ENCODE measurements at regions not wholly inside any gene's neighbourhood (a gene's known extent, or its start where the extent isn't known, plus 50 kb on each side); places are given as distances from the start of the nearest gene placed in this dataset.
A peak's percentile ranks its signal among the peaks of the same experiment; 100 is the strongest.

DNA sequence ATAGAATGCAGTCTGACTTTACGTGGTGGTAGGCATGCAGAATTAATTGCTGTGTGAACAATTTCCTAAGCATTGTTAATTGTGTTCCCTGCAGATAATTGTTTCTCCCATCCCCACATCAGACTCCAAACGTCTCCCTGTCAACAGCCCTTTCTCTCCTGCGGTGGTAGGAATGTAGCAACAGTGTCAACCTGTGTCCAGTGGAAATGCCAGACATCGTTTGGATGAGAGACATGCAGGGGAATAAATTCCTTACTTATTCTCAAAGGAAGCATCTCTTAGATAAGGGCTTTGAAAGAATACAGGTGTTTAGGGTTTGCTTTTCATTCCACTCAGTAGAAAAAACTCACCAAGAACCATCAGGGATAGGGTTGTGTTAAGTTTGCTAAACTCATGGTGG is 245.3 kb upstream of the WWC1 start:
- DNase-seq = no peak

DNA sequence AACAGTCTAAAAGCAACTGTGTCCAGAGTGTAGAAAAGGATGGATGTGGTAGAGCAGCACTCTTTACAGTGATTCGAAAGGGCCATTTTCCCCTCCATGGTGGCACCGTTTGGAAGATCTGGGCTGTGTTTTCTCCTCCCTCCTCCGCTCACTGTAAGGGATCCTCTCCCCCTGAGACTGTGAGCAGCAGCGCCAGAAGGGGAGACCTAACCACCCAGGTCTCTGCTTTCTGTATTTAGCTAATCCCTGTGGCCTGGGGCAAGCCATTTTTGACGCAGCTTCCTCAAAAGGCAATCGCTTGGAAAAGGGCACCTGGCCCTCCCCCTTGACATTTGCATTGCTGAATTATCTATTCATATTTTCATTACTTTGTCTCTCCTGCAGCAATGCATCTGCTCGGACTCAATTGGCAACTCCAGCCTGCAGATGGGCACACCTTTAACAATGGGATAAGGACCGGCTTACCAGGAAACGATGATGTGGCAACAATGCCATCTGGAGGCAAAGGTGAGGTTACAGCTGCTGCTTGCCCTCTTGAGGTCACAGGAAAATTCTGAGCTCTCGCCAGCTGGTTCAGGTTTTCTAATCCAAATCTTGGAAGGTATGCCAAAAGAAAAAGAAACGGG is 244.3 kb upstream of the WWC1 start:
- peak; percentile 92 to 97 for DNase-seq

DNA sequence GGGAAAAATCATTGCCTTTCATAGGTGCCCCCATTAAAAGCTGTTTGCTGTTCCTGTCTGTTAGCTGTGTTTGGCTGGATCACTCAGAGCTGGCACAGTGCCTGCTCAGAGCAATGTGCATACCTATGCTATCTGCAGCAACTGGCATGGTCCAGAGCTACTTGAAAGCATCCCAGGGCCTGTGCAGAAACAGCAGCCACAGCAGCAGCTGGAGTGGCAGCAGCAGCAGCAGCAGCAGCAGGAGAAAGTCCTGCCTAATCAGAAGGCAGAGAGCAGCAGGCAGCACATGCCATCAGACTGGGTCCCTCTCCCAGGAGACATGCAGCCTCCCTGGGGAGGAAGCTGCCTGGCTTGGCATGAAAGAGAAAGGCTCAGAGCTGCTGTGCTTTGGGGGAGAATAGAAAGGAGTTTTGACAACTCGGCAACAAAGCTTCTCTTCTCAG is 243.8 kb upstream of the WWC1 start:
- DNase-seq = no peak

DNA sequence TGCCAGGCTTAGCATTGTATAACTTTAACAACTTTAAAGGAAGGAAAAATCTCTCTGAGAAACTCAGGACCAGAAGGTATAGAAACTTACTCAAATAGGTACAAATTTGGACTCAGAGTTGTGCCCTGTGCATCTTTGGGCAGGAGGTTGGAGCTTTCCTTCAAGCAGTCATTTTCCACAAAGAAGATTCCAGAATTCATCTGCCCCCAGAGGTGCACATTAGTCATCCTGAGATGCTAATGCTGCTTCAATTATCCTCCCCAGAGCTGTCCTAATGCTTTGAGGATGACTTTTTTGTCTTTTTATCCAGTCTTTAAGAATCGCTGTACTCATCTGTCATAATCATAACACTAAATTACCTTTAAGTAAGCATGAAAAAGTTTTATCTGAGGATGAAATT is 243.0 kb upstream of the WWC1 start:
- no peak for DNase-seq

DNA sequence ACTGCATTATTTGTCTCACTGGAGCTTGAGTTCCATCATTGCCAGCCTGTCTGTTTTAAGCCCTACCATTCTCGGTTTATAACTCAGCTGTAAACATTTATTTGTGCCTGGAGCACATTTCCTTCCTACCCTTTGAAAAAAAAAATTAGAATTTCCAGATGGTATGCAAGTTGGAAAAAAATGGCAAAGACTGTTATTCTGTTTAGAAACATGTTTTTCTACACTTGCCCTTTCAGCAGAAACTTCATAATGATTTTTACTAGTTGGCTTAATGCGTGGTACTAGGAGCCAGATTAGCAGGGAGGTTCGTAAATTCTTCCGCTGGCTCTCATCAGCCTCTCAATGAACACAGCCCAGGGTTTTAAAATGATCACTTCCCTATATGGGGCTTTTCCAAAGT is 238.8 kb upstream of the WWC1 start:
- no peak for DNase-seq

DNA sequence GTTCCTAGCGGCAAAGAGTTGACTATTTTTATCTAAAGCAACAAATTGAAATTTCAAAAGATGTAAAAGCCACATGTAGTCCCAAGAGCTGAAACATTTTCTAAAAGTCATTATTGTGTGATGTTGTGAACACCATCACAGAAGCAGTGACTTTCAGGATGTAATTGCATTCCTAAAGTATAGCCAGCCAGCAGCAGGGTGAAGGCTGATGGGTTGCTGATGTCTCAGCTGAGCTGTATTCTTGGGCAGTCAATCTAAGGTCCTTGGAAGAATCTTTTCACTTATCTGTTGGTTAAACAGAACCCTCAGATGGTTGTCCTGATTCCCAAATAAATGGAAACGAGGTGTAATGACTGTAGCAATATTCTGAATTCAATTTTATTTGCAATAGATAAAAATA is 237.4 kb upstream of the WWC1 start:
- DNase-seq = no peak

DNA sequence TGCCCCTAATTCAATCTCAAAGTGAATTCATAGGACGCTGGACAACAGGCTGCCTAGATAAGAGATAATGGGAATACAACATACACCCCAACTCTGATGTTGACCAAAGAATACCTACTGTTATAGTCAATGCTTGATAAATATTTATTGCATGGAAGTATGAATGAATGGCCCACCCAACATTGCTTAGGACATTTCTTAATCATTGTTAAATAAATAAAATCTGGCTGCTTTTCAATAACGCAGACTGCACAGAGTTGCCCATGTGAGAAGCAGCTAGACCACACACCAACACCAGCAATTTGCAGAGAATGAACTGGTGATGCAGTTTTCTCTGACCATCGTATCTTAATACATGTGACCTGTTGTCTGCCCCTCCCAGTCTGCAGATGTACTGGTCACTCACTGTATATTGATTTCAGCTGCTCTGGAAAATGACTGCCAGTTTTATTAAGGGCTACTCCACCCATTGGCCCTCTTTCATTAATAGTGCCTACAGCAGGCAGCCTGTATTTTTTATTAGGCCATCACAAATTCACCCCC is 236.2 kb upstream of the WWC1 start:
- DNase-seq = no peak

DNA sequence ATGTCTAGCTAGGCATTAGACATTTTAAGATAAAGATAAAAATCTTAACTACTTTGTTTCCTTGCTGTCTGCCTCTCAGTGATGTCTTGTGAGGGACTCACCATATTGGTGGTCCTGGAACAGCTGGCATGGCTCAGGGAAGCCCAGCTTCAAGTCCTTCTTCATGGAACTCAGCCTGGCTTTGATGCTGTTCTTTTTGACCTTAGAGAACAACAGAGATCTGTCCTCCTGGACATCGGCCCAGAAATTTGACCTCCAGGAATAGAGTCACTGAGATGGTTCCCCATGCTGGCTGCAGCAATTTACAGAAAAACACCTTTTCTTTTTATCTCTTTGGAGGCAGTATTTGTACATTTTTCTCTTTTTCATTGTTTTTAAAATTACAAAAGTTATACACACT is 235.5 kb upstream of the WWC1 start:
- no peak for DNase-seq

DNA sequence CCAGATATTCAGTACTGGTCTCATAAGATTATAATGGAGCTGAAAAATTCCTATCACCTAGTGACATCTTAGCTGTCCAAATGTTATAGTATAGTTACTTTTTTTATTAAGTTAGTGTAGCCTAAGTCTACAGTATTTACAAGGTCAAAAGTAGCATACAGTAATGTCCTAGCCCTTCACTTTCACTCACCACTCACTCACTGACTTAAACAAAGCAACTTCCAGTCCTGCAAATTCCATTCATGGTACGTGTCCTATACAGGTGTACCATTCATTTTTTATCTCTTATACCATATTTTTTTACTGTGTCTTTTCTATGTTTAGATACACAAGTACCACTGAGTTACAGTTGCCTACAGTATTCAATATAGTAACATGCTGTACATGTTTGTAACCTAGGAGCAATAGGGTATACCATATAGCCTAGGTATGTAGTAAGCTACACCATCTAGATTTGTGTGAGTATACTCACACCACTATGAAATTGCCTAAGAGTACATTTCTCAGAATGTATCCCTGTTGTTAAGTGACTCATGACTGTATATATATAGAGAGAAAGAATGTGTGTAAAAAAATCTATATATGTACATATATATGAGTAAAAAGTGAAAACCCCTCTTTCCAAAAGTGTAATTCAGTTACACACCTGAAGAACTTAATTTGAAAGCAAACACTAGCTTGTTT is 234.8 kb upstream of the WWC1 start:
- DNase-seq = no peak

DNA sequence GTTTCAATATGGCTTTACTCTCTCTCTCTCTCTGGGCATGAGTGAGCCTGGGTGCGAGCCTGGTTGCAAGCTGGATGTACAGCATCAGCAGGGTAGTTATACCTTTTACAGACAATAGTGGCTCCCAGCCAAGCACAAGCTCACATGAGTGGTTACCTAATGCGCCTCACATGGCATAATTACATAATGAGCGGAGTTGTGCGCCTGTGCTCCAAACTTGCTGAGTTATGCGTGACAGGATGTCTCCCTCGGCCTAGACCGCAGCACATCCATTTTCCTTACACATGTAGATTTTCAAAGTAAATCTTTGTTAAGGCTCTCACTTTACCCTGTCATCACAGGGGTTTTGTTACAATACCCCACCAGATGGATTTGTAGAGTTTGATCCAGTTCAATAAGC is 233.5 kb upstream of the WWC1 start:
- DNase-seq = no peak

DNA sequence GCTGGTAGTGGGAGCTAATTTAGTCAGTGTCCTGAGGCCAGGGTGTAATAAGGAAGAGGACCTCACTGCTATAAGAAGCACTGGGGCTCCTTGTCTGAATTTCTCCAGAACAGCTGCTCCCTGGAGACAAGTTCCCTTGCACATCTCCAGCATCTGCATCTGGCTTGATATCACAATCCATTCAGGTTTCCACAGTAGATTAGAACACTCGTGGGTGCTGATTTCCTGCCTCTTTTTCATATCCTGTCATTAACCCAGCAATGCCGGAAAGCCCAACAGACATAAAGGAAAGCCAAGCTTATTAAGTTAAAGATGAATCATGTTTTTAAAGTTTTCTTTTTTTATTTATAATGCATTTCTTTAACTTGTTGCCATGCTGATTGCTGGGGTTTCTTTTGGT is 232.3 kb upstream of the WWC1 start:
- no peak for DNase-seq

DNA sequence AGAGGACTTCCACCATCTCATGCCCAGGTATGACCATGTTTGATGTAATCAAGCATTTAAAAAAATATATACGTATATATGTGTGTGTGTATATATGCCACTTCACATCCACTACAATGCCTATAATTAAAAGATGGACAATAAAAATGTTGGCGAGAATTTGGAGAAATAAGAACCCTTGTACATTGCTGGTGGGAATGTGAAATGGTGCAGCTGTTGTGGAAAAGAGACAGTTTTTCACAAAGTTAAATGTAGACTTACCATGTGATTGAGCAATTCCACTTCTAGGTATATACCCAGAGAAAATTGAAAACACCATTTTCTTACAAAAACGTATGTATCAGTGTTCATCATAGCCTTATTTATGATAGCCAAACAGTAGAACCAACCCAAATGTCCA is 229.2 kb upstream of the WWC1 start:
- no peak for DNase-seq

DNA sequence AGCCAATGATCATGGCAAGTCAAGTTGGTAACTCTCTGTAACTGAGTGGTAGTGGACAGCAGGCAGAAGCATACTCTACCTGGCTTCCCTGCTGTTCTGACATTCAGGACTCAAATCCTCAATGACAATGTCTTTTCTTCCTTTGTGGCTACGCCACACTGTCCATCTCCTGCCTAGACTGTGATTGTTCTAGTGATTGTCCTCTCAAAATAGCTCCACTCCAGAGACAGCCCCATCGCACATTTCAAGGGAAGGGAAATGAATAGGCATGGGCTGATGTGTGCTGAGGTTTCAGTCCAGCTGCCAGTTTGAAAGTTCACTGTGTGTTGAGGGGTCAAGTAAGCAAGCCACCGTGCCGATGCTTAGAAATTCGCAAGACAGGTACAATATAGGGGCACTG is 227.0 kb upstream of the WWC1 start:
- DNase-seq = no peak

DNA sequence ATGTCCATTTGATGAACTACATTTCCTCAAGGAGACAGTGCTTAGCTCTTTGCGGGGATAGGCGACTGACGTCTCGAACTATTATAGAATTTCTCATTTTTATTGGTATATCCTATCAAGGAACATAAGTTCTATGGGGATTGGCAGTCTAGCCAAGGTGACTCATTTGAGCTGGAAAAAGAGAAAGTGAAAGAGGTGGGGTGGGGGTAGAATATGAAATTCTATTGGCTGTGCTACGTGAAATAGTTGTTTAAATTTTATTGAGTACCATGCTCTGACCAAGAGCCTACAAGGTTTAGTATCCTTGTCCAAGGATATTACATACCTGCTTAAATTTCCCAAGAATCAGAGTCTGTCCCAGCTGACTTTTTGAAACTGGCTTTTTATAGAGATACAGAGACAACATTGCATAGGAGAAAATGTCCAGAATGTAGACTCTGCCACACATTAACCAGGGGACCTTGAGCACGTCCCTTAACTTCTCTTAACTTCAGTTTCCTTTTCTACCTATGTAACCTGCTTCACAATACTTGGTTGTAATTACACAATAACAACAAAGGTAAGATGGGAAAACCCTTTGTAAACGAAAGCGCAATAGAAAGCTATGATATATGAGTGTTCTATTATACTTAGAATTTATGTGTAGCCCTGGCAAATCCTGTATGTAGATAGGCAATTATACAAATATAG is 226.4 kb upstream of the WWC1 start:
- DNase-seq = no peak

DNA sequence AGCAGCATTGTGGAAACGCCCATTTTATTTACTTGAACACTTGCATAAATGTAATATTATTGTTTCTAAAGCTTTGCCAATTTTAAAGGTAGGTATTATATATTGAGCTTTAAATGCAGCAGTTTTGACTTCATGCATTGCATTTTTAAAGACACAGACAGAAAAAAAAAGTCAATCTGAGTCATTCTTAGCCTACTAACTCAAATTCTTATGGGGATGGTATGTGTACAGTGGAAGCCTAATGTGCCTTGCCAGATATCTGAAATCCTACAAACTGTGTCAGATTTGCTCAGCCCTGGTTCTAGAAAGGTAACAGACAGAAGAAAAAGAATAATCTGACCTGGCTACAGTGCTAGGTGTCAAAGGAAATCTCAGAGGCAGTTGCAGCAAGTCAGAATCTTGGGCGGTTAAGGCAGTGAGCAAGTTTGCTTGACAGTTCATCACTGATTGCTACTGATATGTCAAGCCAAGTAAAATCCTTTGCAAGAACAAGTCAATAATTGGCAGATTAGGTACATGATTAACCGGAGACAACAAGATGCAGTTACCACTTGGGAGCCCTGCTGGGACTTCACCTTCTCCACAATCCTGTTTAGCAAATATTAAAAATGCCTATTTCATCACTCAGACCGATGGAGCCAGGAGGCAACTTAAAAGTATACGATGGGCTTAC is 224.8 kb upstream of the WWC1 start:
- no peak for DNase-seq

DNA sequence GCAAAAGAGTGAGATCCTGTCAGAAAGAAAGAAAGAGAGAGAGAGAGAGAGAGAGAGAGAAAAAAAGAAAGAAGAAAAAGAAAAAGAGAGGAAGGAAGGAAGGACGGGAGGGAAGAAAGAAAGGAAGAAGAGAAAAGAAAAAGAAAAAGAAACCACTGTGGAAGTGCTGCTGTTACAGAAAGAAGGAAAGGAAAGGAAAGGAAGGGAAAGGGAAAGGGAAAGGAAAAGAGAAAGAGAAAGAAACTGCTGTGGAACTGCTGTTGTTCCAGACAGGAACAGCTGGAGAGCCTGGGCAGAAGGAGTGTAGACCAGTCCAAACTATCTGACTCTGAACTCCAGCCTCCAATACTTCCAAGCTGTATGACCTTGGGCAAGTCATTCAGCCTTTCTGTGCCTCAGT is 220.7 kb upstream of the WWC1 start:
- no peak for DNase-seq

DNA sequence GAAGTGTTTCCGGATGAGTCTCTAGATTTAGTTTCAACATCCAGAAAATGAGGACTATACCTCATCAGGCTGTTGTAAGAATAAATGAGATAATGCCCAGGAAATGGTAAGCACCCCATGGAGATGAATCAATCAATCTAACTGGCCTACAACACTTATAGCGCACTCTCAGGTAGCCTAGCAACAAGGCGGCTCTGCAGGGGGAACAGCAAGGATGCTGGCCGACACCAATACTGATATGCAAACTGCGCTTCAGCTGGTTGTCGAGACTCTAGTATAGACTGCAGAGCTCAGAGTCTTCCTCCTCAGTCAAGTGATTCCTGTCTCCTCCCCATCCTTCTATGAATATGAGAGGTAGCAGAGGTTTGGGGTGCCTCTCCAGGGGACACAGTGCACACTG is 218.8 kb upstream of the WWC1 start:
- no peak for DNase-seq

DNA sequence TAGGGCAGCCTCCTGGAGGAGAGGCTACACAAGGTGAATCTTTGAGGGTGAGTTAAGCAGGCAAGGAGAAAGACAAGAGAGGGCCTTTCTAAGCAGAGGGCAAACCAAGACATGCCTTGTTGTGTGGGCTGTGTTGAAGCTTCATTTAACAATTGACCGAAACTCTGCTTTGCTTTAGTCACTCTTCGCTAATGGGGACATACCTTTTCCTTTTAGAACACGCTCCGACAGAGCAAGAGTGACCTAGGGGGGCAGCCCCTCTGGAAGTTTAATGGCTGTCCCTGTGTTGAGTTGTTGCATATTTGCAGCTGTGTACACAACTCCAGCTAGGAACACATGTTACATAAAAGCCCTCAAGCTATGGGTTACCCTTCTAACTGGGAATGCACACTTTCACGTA is 218.1 kb upstream of the WWC1 start:
- no peak for DNase-seq

DNA sequence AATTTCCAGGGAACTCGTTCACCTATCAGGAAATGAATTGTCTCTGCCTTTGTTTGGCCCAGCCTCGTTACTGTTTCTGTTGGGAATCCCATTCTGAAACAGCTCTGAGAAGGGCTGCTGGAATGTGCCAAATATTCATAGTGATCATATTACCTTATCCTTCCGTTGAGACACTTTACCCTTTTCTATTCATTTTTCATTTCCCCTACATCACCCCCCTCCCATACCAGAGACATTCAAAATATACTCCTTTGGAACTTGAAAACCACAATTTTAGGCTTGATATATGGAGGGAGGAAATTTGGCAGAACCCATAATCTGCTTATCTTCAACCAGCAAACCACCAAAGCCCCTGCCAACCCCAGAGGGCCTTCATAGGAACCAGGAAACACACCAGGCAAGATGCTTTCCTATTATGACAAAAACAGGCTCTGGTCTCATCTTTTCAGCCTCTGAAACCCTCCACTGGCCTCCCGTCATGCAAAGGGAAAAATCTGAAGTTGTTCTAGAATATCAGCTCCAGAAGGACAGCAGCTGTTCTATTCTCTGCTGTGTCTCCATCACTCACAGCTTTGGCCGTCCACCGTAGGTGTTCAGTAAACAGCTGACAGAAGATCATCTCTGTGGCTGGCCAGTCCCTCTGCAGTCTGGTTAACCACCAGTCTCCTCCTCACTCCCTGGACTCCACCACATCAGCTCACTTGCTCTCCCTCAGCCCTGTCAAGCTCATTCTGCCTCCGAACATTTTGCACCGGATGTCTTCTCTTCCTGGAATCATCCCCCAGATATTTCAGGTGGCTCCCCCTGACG is 217.2 kb upstream of the WWC1 start:
- DNase-seq = no peak

DNA sequence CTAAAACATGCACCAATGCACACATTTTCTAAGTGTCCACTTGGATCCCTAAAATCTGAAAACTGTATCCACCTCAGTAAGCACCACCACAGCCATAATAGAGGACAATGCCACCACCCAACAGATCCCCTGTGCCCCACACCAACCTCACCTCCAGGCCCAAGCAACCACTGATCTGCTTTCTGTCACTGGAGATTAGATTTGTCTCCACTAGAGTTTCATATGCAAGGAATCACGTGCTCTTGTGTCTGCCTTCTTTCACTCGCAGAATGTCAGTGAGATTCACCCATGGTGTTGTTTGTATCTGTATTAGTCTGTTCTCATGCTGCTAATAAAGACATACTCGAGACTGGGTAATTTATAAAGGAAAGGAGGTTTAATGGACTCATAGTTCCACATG is 216.1 kb upstream of the WWC1 start:
- no peak for DNase-seq

DNA sequence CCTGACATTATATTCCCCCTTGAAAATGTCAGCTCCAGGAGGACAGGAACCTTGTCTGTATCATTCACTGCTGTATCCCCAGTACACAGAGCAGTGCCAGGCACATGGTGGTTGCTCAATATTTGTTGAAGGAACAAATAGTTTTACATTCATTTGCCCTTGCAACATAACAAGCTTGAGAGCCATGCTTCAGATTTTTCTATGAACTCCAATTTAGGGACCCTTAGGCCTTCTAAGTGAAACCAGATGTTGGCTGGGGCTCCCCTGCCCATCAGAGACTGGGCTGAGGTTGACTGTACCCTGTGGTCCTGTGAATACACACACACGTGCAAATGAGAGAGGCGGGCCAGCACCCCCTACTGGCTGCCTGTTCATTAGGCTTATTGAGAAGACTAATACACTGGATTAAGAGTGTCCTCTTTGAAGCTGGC is 214.9 kb upstream of the WWC1 start:
- DNase-seq = peak in 1 of 2 experiments; percentile 43

DNA sequence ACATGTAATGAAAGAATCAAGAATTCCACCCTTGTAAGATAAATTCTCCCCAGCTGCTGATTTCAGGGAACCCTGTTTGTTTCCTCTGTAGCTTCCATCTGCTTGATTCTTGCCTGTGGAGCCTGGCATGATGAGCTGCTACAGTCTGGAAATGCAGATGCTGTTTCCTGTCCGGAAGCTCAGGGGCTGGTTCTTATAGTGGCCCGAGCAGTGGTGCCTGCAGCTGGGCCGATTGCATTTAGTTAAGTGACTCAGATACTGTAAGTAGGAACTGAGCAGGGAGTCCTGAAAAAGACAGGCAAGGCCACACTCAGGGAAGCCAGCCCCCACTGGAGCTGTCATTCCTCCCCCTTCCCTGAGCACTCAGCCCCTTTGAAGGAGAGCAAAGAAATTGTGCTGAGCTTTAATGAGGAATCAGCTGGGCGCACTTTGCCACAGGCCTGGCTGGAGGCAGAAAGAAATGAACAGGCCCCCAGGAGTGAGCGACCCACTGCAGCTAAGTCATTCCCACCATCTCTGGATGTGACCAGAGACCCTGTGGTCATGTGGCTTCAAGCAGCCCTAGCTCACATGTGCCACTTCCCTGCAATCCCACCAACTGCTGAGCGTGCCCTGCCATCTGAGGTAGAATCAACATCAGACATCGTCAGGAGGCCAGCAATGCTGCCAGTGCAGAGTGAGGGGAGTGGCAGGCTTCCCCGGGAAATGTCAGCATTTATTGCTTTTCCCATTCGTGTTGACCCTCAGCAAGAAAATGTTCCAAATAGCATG is 206.0 kb upstream of the WWC1 start:
- no peak for DNase-seq

Data from NCI-H524 (cell line).